NCI-H128 (cell line): ENCODE measurements at regions not wholly inside any gene's neighbourhood (a gene's known extent, or its start where the extent isn't known, plus 50 kb on each side); places are given as distances from the start of the nearest gene placed in this dataset.

Experiments
- DNase-seq: peaks from one replicate; lab custom pipeline; 2025; ENCODE audit not compliant: unreplicated experiment; lab: John Stamatoyannopoulos, UW

GRCh38 chrX:11040405-11040804 is 70.7 kb upstream of the HCCS start:
- DNase-seq, result no peak

DNA sequence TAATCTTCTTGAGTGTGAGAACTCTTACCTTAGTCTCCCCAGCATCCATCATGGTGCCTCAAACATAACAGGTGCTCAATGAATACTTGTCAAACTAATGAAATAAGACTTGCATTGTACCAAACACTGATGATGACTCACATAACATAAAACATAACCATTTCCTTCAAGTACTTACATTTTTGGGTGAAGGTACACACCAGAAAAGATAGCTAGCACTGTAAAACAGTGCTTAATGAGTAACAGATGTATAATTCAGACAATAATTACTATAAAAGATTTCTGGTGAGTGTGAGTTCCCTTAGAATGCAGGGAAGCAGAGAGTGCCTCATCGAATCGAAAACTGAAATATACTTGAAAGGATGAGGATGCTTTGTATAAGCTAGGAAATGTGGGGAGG is 70.1 kb upstream of the HCCS start:
- DNase-seq, result no peak

- no peak for DNase-seq
These were observed 61.1 kb upstream of the HCCS start for GRCh38 chrX:11050013-11050412.

- DNase-seq, result no peak
These were observed 57.8 kb upstream of the HCCS start for GRCh38 chrX:11053351-11053750.

- no peak for DNase-seq
These were observed 54.6 kb upstream of the HCCS start for GRCh38 chrX:11056322-11057176.

DNA sequence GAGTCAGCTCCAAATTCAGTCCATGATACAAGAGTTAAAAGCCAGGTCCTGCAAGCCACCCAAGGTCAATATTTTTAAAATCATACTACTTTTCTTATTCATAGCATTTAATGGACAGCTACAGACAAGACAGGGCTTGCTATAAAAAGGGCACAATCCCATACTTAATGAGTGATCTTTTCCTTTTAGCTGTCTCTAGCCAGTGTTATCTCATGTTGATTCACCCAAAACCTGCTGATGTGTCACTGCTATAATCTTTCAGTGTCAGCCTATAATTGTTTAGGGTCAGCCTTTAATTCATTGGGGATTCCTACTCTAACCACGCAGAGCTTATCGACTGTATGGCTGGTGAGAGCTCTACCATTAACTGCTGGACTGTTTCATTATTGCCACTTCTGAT is 51.2 kb upstream of the HCCS start:
- no peak for DNase-seq
